HUES6 (cell line): ENCODE measurements at regions not wholly inside any gene's neighbourhood (a gene's known extent, or its start where the extent isn't known, plus 50 kb on each side); places are given as distances from the start of the nearest gene placed in this dataset.
A peak's percentile ranks its signal among the peaks of the same experiment; 100 is the strongest.
"Not testable (repeated sequence)": the region's sequence is repeated elsewhere in the genome, so short reads cannot be mapped to it uniquely, and the experiment has no call there.

Experiments
- H3K27ac ChIP-seq: 2 replicates; pipeline ENCODE4 v1.7.0; 2013; ENCODE audit warnings: low read depth, mild to moderate bottlenecking, low read length, inconsistent platforms
- H3K27me3 ChIP-seq: 2 replicates; pipeline ENCODE4 v1.6.1; 2013; ENCODE audit warnings: low read length; ENCODE audit not compliant: control insufficient read depth, insufficient read depth
- H3K36me3 ChIP-seq: 2 replicates; pipeline ENCODE4 v1.6.1; 2013; ENCODE audit warnings: low read length; ENCODE audit not compliant: control insufficient read depth, insufficient read depth
- H3K4me1 ChIP-seq: 2 replicates; pipeline ENCODE4 v1.6.1; 2013; ENCODE audit warnings: low read length; ENCODE audit not compliant: control insufficient read depth, insufficient read depth
- H3K4me3 ChIP-seq: 2 replicates; pipeline ENCODE4 v1.5.1; 2013; ENCODE audit warnings: low read depth, low read length
- H3K9ac ChIP-seq: one replicate; pipeline ENCODE4 v1.6.1; 2013; ENCODE audit warnings: mild to moderate bottlenecking, low read length
- H3K9me3 ChIP-seq: 2 replicates; pipeline ENCODE4 v1.6.1; 2013; ENCODE audit warnings: low read depth, low read length; ENCODE audit not compliant: control insufficient read depth, insufficient read depth

DNA sequence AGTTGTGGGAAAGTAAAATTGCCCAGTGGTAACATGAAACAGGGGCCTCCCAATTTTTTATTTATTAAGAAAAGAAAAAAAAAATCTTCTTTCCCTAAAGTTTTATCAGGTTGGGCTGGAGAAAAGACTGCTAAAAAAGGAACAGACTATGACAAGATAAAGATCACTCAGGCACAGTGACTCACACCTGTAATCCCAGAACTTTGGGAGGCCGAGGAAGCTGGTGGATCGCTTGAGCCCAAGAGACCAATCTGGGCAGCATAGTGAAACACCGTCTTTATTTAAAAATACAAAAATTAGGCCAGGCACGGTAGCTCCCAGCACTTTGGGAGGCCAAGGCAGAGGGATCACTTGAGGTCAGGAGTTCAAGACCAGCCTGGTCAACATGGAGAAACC lies 312.5 kb downstream of the CETN3 start:
- no peaks in the 10 kb centered on the region for H3K9me3 ChIP-seq
- H3K27ac ChIP-seq = no peak overlapping the region
- H3K27me3 ChIP-seq = no peaks in the 10 kb centered on the region
- H3K4me1 ChIP-seq = peaks cover 7% of the 10 kb centered on the region; the same call in 1 of the 2 replicates
- no peak overlapping the region for H3K9ac ChIP-seq
- no peak overlapping the region for H3K4me3 ChIP-seq
- no peaks in the 10 kb centered on the region for H3K36me3 ChIP-seq

DNA sequence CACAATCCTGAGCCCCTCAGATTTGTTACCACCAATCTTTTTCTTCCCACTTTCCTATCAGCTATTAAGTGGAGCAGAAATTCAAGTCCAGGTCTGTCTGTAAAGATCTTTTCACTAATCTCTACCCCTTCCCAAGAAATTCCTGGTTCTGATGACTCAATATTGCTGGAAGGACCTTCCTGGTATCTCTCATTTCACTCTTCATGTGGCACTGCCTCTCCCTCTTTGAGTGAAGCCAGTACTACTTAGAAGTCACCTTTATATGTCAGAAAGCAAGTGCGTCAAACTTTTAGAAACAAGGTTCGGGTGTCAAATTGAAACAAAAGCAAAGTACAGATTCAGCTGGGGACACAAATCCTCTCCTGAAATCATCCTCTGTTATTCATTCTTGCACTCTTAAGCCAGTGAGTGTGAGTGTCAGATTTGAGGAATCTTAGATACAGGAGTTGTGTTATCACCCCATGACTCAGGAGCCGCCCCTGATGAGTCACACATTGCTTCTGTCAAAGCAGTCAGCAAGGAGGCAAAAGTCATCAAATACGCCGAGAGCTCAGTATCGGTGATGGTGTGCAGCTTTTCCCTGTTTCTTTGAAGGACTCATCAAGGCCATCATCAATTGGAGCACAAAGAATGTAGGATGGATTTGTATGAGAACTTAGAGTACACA lies 313.0 kb downstream of the CETN3 start:
- Histone ChIP-seq H3K9me3 (no peaks in the 10 kb centered on the region), H3K4me1 (peaks cover 7% of the 10 kb centered on the region; the same call in 1 of the 2 replicates), H3K36me3 (no peaks in the 10 kb centered on the region), H3K9ac (no peak overlapping the region), H3K4me3 (no peak overlapping the region), H3K27ac (no peak overlapping the region), H3K27me3 (no peaks in the 10 kb centered on the region)

DNA sequence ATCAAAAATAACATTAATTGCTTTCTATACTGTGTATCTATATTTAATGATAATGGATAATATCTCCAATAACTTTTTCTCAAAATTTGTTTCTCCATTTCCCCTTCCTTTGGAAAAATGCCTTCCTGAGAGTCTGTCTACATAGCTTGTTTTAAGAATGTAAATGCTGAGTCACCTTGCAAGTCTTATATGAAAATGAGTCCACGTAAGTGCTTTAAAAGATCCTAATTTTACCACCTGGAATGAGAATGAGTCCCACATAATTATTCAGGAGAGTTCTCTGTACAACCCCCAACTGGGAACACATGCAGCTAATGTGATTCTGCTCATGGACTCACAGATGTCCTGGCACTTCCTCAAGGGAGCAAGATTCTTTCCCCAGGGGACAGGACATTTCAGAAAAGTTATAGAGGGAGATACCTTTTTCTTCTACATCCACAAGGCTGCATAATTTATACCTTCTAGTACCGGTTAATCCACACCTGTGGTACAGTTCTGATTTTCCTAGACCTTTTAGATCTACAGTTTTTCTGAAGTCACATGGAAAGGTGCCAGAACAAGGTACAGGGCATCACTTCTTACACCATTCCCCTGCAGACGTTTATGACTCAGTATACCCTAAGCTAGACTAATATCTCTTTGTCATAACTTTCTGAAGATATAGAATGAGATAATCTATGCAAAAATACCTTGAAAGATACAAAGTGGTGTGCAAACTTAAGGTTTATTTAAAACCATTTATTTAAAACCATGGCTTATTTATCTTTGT lies 314.1 kb downstream of the CETN3 start:
- H3K4me1 ChIP-seq = peaks cover 7% of the 10 kb centered on the region; the same call in 1 of the 2 replicates
- H3K4me3 ChIP-seq = no peak overlapping the region
- no peak overlapping the region for H3K27ac ChIP-seq
- no peaks in the 10 kb centered on the region for H3K36me3 ChIP-seq
- H3K27me3 ChIP-seq = no peaks in the 10 kb centered on the region
- H3K9me3 ChIP-seq = peaks cover 1% of the 10 kb centered on the region
- no peak overlapping the region for H3K9ac ChIP-seq

DNA sequence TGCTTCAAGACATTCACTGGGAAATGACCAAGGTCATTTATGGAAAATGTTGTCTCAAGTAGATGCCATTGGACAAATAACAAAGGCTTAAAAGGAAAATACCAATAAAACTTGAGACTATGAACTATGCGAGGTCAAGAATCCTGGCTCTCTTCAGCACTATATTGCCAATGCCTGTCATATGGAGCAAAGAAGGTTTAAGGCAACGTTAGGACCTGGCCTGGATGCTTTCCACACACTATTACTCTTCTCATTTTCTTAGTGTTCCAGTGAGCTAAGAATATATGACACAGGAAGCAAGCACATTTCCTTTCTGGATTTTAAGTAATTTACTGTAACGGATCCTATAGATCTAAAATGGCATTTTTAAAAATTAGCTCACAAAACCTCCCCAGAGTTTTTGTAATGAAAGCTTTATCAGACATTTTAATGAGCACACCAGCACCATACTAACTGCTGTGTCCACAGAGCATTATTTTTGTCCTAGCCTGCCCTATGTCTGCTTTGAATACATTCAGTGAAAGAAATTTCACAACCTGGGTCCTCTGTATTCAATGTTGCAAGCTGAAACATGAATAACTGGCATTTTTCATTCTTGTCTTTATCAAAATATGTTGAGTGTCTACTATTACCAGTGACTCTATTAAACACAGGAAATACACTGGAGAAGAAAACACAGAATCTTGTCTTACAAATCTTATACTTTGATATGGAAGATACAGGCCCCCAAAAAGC lies 315.6 kb downstream of the CETN3 start:
- H3K27ac ChIP-seq = no peak overlapping the region
- peaks cover 6% of the 10 kb centered on the region for H3K9me3 ChIP-seq
- peaks cover 7% of the 10 kb centered on the region; the same call in 1 of the 2 replicates for H3K4me1 ChIP-seq
- no peaks in the 10 kb centered on the region for H3K36me3 ChIP-seq
- H3K4me3 ChIP-seq = no peak overlapping the region
- H3K9ac ChIP-seq = no peak overlapping the region
- H3K27me3 ChIP-seq = no peaks in the 10 kb centered on the region

DNA sequence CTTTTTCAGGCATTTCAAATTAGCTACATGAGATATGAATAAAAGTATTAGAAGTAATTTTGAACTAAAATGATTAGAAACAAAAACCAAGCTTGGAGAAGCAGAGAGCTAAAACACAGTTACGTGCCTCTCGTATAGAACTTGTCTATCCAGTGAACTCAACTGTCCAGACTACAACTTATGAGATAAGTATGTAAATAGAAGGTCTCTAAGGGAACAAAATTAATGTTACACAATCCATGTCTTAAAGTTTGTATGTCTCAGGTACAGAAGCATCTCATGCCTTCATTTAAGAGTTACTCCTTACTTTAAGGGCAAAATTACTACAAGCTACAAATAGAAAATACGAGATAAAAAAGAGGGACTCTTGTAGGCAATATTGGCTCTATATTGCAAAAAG lies 316.8 kb downstream of the CETN3 start:
- Histone ChIP-seq H3K36me3 (no peaks in the 10 kb centered on the region), H3K9ac (no peak overlapping the region), H3K27me3 (no peaks in the 10 kb centered on the region), H3K9me3 (peaks cover 6% of the 10 kb centered on the region), H3K27ac (no peak overlapping the region), H3K4me3 (no peak overlapping the region), H3K4me1 (peaks cover 7% of the 10 kb centered on the region; the same call in 1 of the 2 replicates)

DNA sequence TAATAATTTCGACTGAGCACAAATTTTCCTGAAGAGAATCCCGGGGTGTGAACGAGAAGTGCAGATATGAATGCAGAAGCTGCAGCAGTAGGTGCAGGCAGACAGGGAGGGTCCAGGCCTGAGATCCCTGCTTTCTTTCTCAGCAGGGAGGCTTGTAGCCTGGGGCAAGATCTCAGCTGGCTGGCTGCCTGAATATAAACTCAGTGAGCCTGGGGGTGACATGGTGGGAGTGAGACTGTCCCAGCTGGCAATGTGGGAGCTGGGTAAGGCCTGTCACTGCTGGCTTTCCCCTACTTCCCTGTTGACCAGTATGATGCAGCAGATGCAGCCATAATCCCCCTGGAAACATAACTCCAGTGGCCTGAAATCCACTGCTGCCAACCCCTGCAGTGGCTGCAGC lies 325.2 kb downstream of the CETN3 start:
- H3K4me3 ChIP-seq = no peak overlapping the region
- H3K27ac ChIP-seq = no peak overlapping the region
- no peaks in the 10 kb centered on the region; the same call in 1 of the 2 replicates for H3K4me1 ChIP-seq
- no peaks in the 10 kb centered on the region for H3K36me3 ChIP-seq
- no peak overlapping the region for H3K9ac ChIP-seq
- no peaks in the 10 kb centered on the region for H3K27me3 ChIP-seq
- peaks cover 6% of the 10 kb centered on the region for H3K9me3 ChIP-seq

DNA sequence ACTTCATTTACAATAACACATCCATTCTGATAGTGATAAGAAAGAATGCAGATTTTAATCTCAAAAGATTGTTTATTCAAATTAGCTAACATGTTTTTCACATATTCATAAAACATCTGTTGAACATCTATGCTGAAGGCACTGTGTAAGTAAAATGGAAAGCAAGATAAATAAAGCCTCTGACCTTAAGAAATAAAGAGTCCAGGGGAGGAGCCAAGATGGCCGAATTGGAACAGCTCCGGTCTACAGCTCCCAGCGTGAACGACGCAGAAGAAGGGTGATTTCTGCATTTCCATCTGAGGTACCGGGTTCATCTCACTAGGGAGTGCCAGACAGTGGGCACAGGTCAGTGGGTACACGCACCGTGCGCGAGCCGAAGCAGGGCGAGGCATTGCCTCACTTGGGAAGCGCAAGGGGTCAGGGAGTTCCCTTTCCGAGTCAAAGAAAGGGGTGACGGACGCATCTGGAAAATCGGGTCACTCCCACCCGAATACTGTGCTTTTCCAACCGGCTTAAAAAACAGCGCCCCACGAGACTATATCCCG lies 336.5 kb downstream of the CETN3 start:
- Histone ChIP-seq H3K27ac (0 out of 2 replicates have a peak overlapping the region, but pooled peaks have one; percentile 70), H3K9ac (peak overlapping the region; percentile 76), H3K4me3 (peak overlapping the region; percentile 63)
- H3K9me3 ChIP-seq, H3K36me3 ChIP-seq, H3K27me3 ChIP-seq, H3K4me1 ChIP-seq: not testable (repeated sequence)

DNA sequence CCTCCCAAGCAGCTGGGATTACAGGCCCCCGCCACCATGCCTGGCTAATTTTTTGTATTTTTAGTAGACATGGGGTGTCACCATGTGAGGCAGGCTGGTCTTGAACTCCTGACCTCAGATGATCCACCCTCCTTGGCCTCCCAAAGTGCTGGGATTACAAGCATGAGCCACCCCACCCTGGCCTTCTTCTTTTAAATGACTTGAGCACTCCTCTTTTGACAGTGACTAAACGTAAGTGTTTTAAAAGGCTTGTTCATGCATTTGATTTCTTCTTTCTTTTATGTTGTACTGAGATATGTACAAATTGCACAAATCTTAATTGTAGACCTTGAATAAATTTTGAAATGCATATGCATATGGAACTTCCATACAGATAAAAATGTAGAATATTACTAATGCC lies 337.9 kb downstream of the CETN3 start:
- H3K4me1 ChIP-seq = no peaks in the 10 kb centered on the region
- no peak overlapping the region for H3K27ac ChIP-seq
- no peaks in the 10 kb centered on the region; the same call in 1 of the 2 replicates for H3K9me3 ChIP-seq
- H3K36me3 ChIP-seq = no peaks in the 10 kb centered on the region
- H3K27me3 ChIP-seq = no peaks in the 10 kb centered on the region
- no peak overlapping the region for H3K4me3 ChIP-seq
- H3K9ac ChIP-seq = no peak overlapping the region

DNA sequence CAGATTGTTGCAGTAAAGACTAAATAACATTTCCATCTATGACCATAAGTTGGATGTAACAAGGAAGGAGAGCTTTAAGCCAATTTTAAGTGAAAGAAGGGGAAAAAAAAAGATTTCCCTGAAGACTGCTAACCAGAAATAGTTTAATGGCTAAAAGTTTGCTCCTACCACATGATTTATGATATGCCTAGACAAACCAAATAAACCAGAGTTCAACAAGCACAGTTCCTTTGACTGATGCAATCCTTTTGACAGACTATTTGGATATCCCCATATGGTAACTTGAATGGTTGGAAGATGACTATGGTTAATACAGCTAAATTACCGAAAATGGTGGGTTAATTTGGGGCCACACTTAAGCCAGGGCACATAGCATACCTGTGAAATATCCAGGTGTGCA lies 338.5 kb downstream of the CETN3 start:
- Histone ChIP-seq H3K27ac (no peak overlapping the region), H3K36me3 (no peaks in the 10 kb centered on the region), H3K9ac (no peak overlapping the region), H3K9me3 (no peaks in the 10 kb centered on the region; the same call in 1 of the 2 replicates), H3K27me3 (no peaks in the 10 kb centered on the region), H3K4me1 (no peaks in the 10 kb centered on the region), H3K4me3 (no peak overlapping the region)

DNA sequence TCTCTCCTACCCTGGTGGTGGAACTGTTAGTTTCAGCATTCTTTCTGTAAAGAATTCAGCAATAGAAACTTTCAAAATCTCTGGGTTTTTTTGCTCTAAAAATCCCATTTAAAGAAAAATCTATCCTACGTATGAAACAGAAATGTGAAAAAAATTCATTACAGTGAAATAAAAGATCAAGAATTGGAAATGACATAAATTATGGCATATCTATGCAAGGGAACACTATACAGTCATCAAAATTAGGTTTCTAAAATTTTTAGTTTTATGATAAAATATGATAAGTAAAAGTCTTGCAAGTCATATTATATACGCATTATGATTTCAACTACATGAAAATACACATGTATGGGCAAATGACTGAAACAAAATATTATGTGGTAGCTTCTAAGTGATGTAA lies 342.6 kb downstream of the CETN3 start:
- H3K36me3 ChIP-seq = no peaks in the 10 kb centered on the region
- H3K9me3 ChIP-seq = peaks cover 4% of the 10 kb centered on the region; the same call in 1 of the 2 replicates
- H3K4me3 ChIP-seq = no peak overlapping the region
- no peak overlapping the region for H3K9ac ChIP-seq
- H3K27me3 ChIP-seq = no peaks in the 10 kb centered on the region
- no peak overlapping the region for H3K27ac ChIP-seq
- H3K4me1 ChIP-seq = no peaks in the 10 kb centered on the region
